Fibroblast of lung (primary cell): ENCODE measurements at regions not wholly inside any gene's neighbourhood (a gene's known extent, or its start where the extent isn't known, plus 50 kb on each side); places are given as distances from the start of the nearest gene placed in this dataset.

Source experiments
- DNase-seq, 2 donors: peaks; one replicate each; pipeline versions ENCODE4 v3.0.0 to v3.0.0-alpha.2; 2010; ENCODE audit warnings: low read depth in 2 of 2
- H2AFZ ChIP-seq: 2 replicates; pipeline ENCODE4 v1.5.1; 2012; ENCODE audit warnings: low read length, control low read depth, inconsistent platforms
- H3K27ac ChIP-seq: 2 replicates; pipeline ENCODE4 v1.5.1; 2011; ENCODE audit warnings: low read length, control low read depth; ENCODE audit not compliant: insufficient read depth
- H3K27me3 ChIP-seq: 2 replicates; pipeline ENCODE4 v1.5.1; 2011; ENCODE audit warnings: mild to moderate bottlenecking, low read length; ENCODE audit not compliant: control insufficient read depth, insufficient read depth
- H3K36me3 ChIP-seq: 2 replicates; pipeline ENCODE4 v1.5.1; 2011; ENCODE audit warnings: low read length; ENCODE audit not compliant: control insufficient read depth, insufficient read depth
- H3K4me1 ChIP-seq: 2 replicates; pipeline ENCODE4 v1.5.1; 2011; ENCODE audit warnings: low read length; ENCODE audit not compliant: control insufficient read depth, insufficient read depth; ENCODE audit errors: extremely low read depth
- H3K4me2 ChIP-seq: 2 replicates; pipeline ENCODE4 v1.5.1; 2011; ENCODE audit warnings: low read length, control low read depth; ENCODE audit not compliant: insufficient read depth; ENCODE audit errors: extremely low read depth
- H3K4me3 ChIP-seq, 4 experiments: fragments of 200-600 bp in 1 of 4; sonication (generic) in 1 of 4; replicated peaks in 1 of 4; 2 replicates each; pipeline ENCODE4 v1.5.1; 2011 to 2016; ENCODE audit warnings: low read length in 4 of 4, low read depth in 3 of 4, mild to moderate bottlenecking in 3 of 4, control low read depth in 2 of 4, inconsistent platforms in 1 of 4, mixed read lengths in 1 of 4; ENCODE audit not compliant: insufficient read depth in 1 of 4; ENCODE audit errors: control extremely low read depth in 1 of 4
- H3K79me2 ChIP-seq: 2 replicates; pipeline ENCODE4 v1.5.1; 2012; ENCODE audit warnings: mild to moderate bottlenecking, low read length, inconsistent platforms; ENCODE audit not compliant: control insufficient read depth, insufficient read depth
- H3K9ac ChIP-seq: 2 replicates; pipeline ENCODE4 v1.5.1; 2011; ENCODE audit warnings: mild to moderate bottlenecking, low read length, control low read depth; ENCODE audit not compliant: insufficient read depth
- H3K9me3 ChIP-seq: 2 replicates; pipeline ENCODE4 v1.5.1; 2012; ENCODE audit warnings: low read depth, low read length; ENCODE audit not compliant: control insufficient read depth, insufficient read depth
- H4K20me1 ChIP-seq: 2 replicates; pipeline ENCODE4 v1.5.1; 2011; ENCODE audit warnings: low read length; ENCODE audit not compliant: control insufficient read depth, insufficient read depth; ENCODE audit errors: extremely low read depth
- CTCF ChIP-seq, 2 donors: IDR thresholded peaks in 1 of 2; conservative IDR thresholded peaks in 1 of 2; 1 replicate in 1 of 2; 2 replicates in 1 of 2; pipeline ENCODE4 v1.5.1; 2011 to 2012; ENCODE audit warnings: low read length in 2 of 2, control low read depth in 1 of 2, inconsistent platforms in 1 of 2, low read depth in 1 of 2, mild to moderate bottlenecking in 1 of 2
- EZH2 ChIP-seq: IDR thresholded peaks from 2 replicates; pipeline ENCODE4 v1.5.1; 2012; ENCODE audit warnings: low read length, control low read depth, mild to moderate bottlenecking; ENCODE audit errors: missing control alignments

GRCh38 chr5:127184851-127185250, 105.7 kb upstream of the MEGF10 start:
- TF ChIP-seq CTCF (conservative IDR thresholded peaks at IDR 0.05 in 1 of 2, IDR thresholded peaks at IDR 0.05 in 1 of 2; ENCODE audit: low read depth in 1 of 2, low read length in 2 of 2) = no peak
- no peak for TF ChIP-seq EZH2
- no peaks in the 10 kb centered on the region for H4K20me1 ChIP-seq
- no peaks in the 10 kb centered on the region for H3K36me3 ChIP-seq
- no peaks in the 10 kb centered on the region for H3K79me2 ChIP-seq
- no peak for DNase-seq
- no peaks in the 10 kb centered on the region for H3K27me3 ChIP-seq
- no peak overlapping the region for H3K27ac ChIP-seq
- no peak overlapping the region for H2AFZ ChIP-seq
- H3K4me1 ChIP-seq = no peaks in the 10 kb centered on the region
- no peak overlapping the region for H3K9ac ChIP-seq
- no peak overlapping the region for H3K4me2 ChIP-seq
- no peak overlapping the region for H3K4me3 ChIP-seq
- no peaks in the 10 kb centered on the region for H3K9me3 ChIP-seq

DNA sequence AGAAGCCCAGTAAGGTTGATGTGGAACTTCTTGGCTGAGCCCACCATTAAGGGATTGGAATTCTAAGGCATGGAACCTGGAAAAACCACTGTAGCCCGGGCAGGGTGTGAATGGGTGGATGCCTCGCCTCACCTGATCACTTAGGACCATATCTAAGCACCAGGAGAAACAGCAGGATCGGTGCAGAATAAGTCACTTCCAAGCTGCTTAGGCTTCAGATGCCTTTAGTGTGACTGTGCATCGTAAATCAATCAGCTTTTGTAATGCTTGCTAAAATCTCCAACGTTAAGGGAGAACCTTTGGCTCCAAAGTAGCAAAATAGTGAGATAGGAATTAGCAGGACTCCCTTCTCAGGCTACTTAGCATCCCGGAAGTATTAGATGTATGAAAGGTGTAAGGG, 103.9 kb upstream of the MEGF10 start:
- Histone ChIP-seq H2AFZ (no peak overlapping the region), H3K27me3 (no peaks in the 10 kb centered on the region), H3K79me2 (no peaks in the 10 kb centered on the region), H3K9me3 (no peaks in the 10 kb centered on the region), H4K20me1 (no peaks in the 10 kb centered on the region), H3K4me3 (no peak overlapping the region), H3K4me2 (no peak overlapping the region), H3K36me3 (no peaks in the 10 kb centered on the region), H3K9ac (no peak overlapping the region), H3K4me1 (no peaks in the 10 kb centered on the region), H3K27ac (no peak overlapping the region)
- peak in 1 of 2 donors; percentile 14 for DNase-seq
- no peak for TF ChIP-seq CTCF (conservative IDR thresholded peaks at IDR 0.05 in 1 of 2, IDR thresholded peaks at IDR 0.05 in 1 of 2; ENCODE audit: low read depth in 1 of 2, low read length in 2 of 2)
- TF ChIP-seq EZH2 = no peak

GRCh38 chr5:127187706-127188105, 102.9 kb upstream of the MEGF10 start:
- Histone ChIP-seq H3K27ac (no peak overlapping the region), H3K9ac (no peak overlapping the region), H3K4me2 (no peak overlapping the region), H3K36me3 (no peaks in the 10 kb centered on the region), H3K9me3 (no peaks in the 10 kb centered on the region), H3K79me2 (no peaks in the 10 kb centered on the region), H3K27me3 (no peaks in the 10 kb centered on the region), H3K4me1 (no peaks in the 10 kb centered on the region), H2AFZ (no peak overlapping the region), H4K20me1 (no peaks in the 10 kb centered on the region), H3K4me3 (no peak overlapping the region)
- TF ChIP-seq CTCF (conservative IDR thresholded peaks at IDR 0.05 in 1 of 2, IDR thresholded peaks at IDR 0.05 in 1 of 2; ENCODE audit: low read depth in 1 of 2, low read length in 2 of 2) (no peak), EZH2 (no peak)
- no peak for DNase-seq
